OCI-LY7 (cell line): ENCODE measurements at regions not wholly inside any gene's neighbourhood (a gene's known extent, or its start where the extent isn't known, plus 50 kb on each side); places are given as distances from the start of the nearest gene placed in this dataset.

ENCODE experiments used
- BruUV-seq: library from RNA; stranded (reverse); fragments of 400-500 nt; replicated peaks from 2 replicates; lab custom pipeline; 2021; lab: Mats Ljungman, UMichigan
- CTCF ChIA-PET: fragments of 300-600 bp; sonication (Branson Sonifier 250); formaldehyde crosslinking; loops from one replicate; lab custom pipeline; 2022; ENCODE audit warnings: antibody characterized with exemption; ENCODE audit not compliant: unreplicated experiment; lab: Charles Lee
- POLR2A ChIA-PET: fragments of 300-600 bp; sonication (Branson Sonifier 250); formaldehyde crosslinking; loops from one replicate; lab custom pipeline; 2022; ENCODE audit warnings: antibody characterized with exemption; lab: Charles Lee
- DNase-seq: peaks from one replicate; pipeline ENCODE4 v3.0.0-alpha.2; 2015; ENCODE audit warnings: low spot score
- H2AFZ ChIP-seq: fragments of 200-600 bp; sonication (generic), shearing (Covaris generic); 2 replicates; pipeline ENCODE4 v1.6.1; 2014; ENCODE audit warnings: mild to moderate bottlenecking, antibody characterized with exemption, low read length, moderate library complexity
- H3K27ac ChIP-seq: fragments of 200-600 bp; sonication (generic); 2 replicates; pipeline ENCODE4 v1.5.1; 2014; ENCODE audit warnings: mixed run types, low read depth, mild to moderate bottlenecking, moderate library complexity, low read length, inconsistent platforms; ENCODE audit not compliant: poor library complexity, severe bottlenecking
- H3K36me3 ChIP-seq: fragments of 200-600 bp; sonication (generic); 2 replicates; pipeline ENCODE4 v1.6.1; 2014; ENCODE audit warnings: mild to moderate bottlenecking, antibody characterized with exemption, low read length, moderate library complexity, mixed read lengths; ENCODE audit not compliant: insufficient read depth
- H3K4me1 ChIP-seq: fragments of 200-600 bp; sonication (generic); 2 replicates; pipeline ENCODE4 v1.5.1; 2014; ENCODE audit warnings: mild to moderate bottlenecking, low read length; ENCODE audit not compliant: insufficient read depth, poor library complexity, severe bottlenecking
- H3K4me2 ChIP-seq: fragments of 200-600 bp; sonication (generic); 2 replicates; pipeline ENCODE4 v1.6.1; 2014; ENCODE audit warnings: mild to moderate bottlenecking, low read length
- H3K4me3 ChIP-seq: fragments of 200-600 bp; sonication (generic); 2 replicates; pipeline ENCODE4 v1.5.1; 2014; ENCODE audit warnings: mild to moderate bottlenecking, low read depth, low read length; ENCODE audit not compliant: poor library complexity, severe bottlenecking
- H3K79me2 ChIP-seq: fragments of 200-600 bp; sonication (generic); 2 replicates; pipeline ENCODE4 v1.6.1; 2016; ENCODE audit warnings: low read depth, mild to moderate bottlenecking, low read length, moderate library complexity, mixed read lengths; ENCODE audit not compliant: insufficient read depth
- H3K9me2 ChIP-seq: fragments of 200-600 bp; sonication (generic); 2 replicates; pipeline ENCODE4 v1.6.1; 2016; ENCODE audit warnings: mild to moderate bottlenecking, low read length, mixed read lengths; ENCODE audit not compliant: insufficient read depth
- H3K9me3 ChIP-seq: fragments of 200-600 bp; sonication (generic); 2 replicates; pipeline ENCODE4 v1.6.1; 2014; ENCODE audit warnings: mild to moderate bottlenecking, mixed run types, low read length, mixed read lengths
- H4K20me1 ChIP-seq: fragments of 200-600 bp; sonication (generic); 2 replicates; pipeline ENCODE4 v1.6.1; 2014; ENCODE audit warnings: mild to moderate bottlenecking, antibody characterized with exemption, low read length, moderate library complexity, mixed read lengths; ENCODE audit not compliant: insufficient read depth
- CTCF ChIP-seq: fragments of 200-600 bp; sonication (generic); conservative IDR thresholded peaks from 2 replicates; pipeline ENCODE4 v1.5.1; 2014; ENCODE audit warnings: mild to moderate bottlenecking, antibody characterized with exemption, low read length, moderate library complexity, mixed read lengths
- EZH2phosphoT487 ChIP-seq: fragments of 200-600 bp; sonication (generic); IDR thresholded peaks from 2 replicates; pipeline ENCODE4 v1.6.1; 2018; ENCODE audit warnings: low read depth, borderline replicate concordance, mild to moderate bottlenecking, mixed run types, antibody characterized with exemption, low read length, moderate library complexity, mixed read lengths
- intact Hi-C: fragments of 100-400 bp; cut with micrococcal nuclease; formaldehyde crosslinking; loops from one replicate; pipeline ENCODE4 v1.10.0; 2022; ENCODE audit not compliant: unreplicated experiment

- intact Hi-C loops: no loop called here
- Histone ChIP-seq H3K36me3 (no peaks in the 10 kb centered on the region), H3K27ac (no peak overlapping the region), H3K79me2 (no peaks in the 10 kb centered on the region), H3K9me3 (no peaks in the 10 kb centered on the region), H3K4me3 (no peak overlapping the region), H3K4me2 (no peak overlapping the region), H3K9me2 (no peaks in the 10 kb centered on the region), H3K4me1 (no peaks in the 10 kb centered on the region), H4K20me1 (no peaks in the 10 kb centered on the region), H2AFZ (no peak overlapping the region)
- ChIA-PET CTCF (no interaction called here), POLR2A (interaction anchor here (1.6 kb wide), 1 partner anchor 12 kb away, joined by 4 read pairs; no protein-coding TSS in a partner anchor)
- no TSS peak for BruUV-seq
- TF ChIP-seq EZH2phosphoT487 (no peak), CTCF (no peak)
- DNase-seq: no peak
Observed at GRCh38 chr1:182283746-182284544, 107.6 kb downstream of the GLUL start.

- intact Hi-C loops: no loop called here
- CTCF ChIA-PET: no interaction called here
- TF ChIP-seq CTCF (no peak), EZH2phosphoT487 (no peak)
- H3K79me2 ChIP-seq: no peaks in the 10 kb centered on the region
- POLR2A ChIA-PET: interaction anchor here (0.6 kb wide), 1 partner anchor 1562 kb away, joined by 3 read pairs; no protein-coding TSS in a partner anchor
- H3K36me3 ChIP-seq: no peaks in the 10 kb centered on the region
- no peak overlapping the region for H2AFZ ChIP-seq
- H3K9me3 ChIP-seq: no peaks in the 10 kb centered on the region
- no peak for DNase-seq
- H3K4me3 ChIP-seq: no peak overlapping the region
- H4K20me1 ChIP-seq: no peaks in the 10 kb centered on the region
- no peak overlapping the region for H3K27ac ChIP-seq
- no TSS peak for BruUV-seq
- no peak overlapping the region for H3K4me2 ChIP-seq
- H3K9me2 ChIP-seq: no peaks in the 10 kb centered on the region
- no peaks in the 10 kb centered on the region for H3K4me1 ChIP-seq
Observed at GRCh38 chr1:182281541-182281940, 110.0 kb downstream of the GLUL start.

- no peak overlapping the region for H3K27ac ChIP-seq
- no peaks in the 10 kb centered on the region for H3K36me3 ChIP-seq
- H3K79me2 ChIP-seq: no peaks in the 10 kb centered on the region
- H3K9me2 ChIP-seq: no peaks in the 10 kb centered on the region
- intact Hi-C loops: no loop called here
- POLR2A ChIA-PET: interaction anchor here (0.6 kb wide), 1 partner anchor 21 kb away, joined by 4 read pairs; no protein-coding TSS in a partner anchor
- H3K4me3 ChIP-seq: no peak overlapping the region
- DNase-seq: no peak
- TF ChIP-seq CTCF (no peak), EZH2phosphoT487 (no peak)
- H3K4me2 ChIP-seq: no peak overlapping the region
- no peaks in the 10 kb centered on the region for H3K9me3 ChIP-seq
- CTCF ChIA-PET: interaction anchor here (0.6 to 0.9 kb wide), 2 partner anchors 20 to 511 kb away, joined by 3 to 4 read pairs; no protein-coding TSS in a partner anchor
- no peaks in the 10 kb centered on the region for H3K4me1 ChIP-seq
- no peak overlapping the region for H2AFZ ChIP-seq
- no TSS peak for BruUV-seq
- no peaks in the 10 kb centered on the region for H4K20me1 ChIP-seq
Observed at GRCh38 chr1:182280504-182280900, 111.1 kb downstream of the GLUL start.
